ENCODE measurements at regions not wholly inside any gene's neighbourhood (a gene's known extent, or its start where the extent isn't known, plus 50 kb on each side); places are given as distances from the start of the nearest gene placed in this dataset.
"Not testable (repeated sequence)": the region's sequence is repeated elsewhere in the genome, so short reads cannot be mapped to it uniquely, and the experiment has no call there.

- Histone ChIP-seq H3K9me3 (ENCODE audit: low read depth, low read length) (no peaks in the 10 kb centered on the region), H3K27me3 (ENCODE audit: insufficient read depth, low read length) (peaks cover 3% of the 10 kb centered on the region), H3K4me1 (ENCODE audit: insufficient read depth, low read length) (no peaks in the 10 kb centered on the region), H3K4me3 (ENCODE audit: low read length) (no peak overlapping the region)
Measured at GRCh38 chr9:87197349-87198130, 250.2 kb upstream of the GAS1 start.

GRCh38 chr9:87198716-87199115 lies 251.4 kb upstream of the GAS1 start:
- no peak overlapping the region for H3K4me3 ChIP-seq (ENCODE audit: low read length)
- no peaks in the 10 kb centered on the region for H3K9me3 ChIP-seq (ENCODE audit: low read depth, low read length)
- no peaks in the 10 kb centered on the region for H3K4me1 ChIP-seq (ENCODE audit: insufficient read depth, low read length)
- peaks cover 3% of the 10 kb centered on the region for H3K27me3 ChIP-seq (ENCODE audit: insufficient read depth, low read length)

GRCh38 chr9:87199278-87199677 lies 252.0 kb upstream of the GAS1 start:
- H3K4me1 ChIP-seq (ENCODE audit: insufficient read depth, low read length) = no peaks in the 10 kb centered on the region
- H3K9me3 ChIP-seq (ENCODE audit: low read depth, low read length) = no peaks in the 10 kb centered on the region
- H3K4me3 ChIP-seq (ENCODE audit: low read length) = no peak overlapping the region
- H3K27me3 ChIP-seq (ENCODE audit: insufficient read depth, low read length) = peaks cover 3% of the 10 kb centered on the region

GRCh38 chr9:87199782-87200181 lies 252.5 kb upstream of the GAS1 start:
- H3K27me3 ChIP-seq (ENCODE audit: insufficient read depth, low read length) = peaks cover 3% of the 10 kb centered on the region
- H3K9me3 ChIP-seq (ENCODE audit: low read depth, low read length) = no peaks in the 10 kb centered on the region
- H3K4me1 ChIP-seq (ENCODE audit: insufficient read depth, low read length) = no peaks in the 10 kb centered on the region
- H3K4me3 ChIP-seq (ENCODE audit: low read length) = no peak overlapping the region

GRCh38 chr9:87201351-87201751 lies 254.0 kb upstream of the GAS1 start:
- H3K27me3 ChIP-seq (ENCODE audit: insufficient read depth, low read length) = peaks cover 2% of the 10 kb centered on the region
- H3K4me3 ChIP-seq (ENCODE audit: low read length) = no peak overlapping the region
- no peaks in the 10 kb centered on the region for H3K4me1 ChIP-seq (ENCODE audit: insufficient read depth, low read length)
- no peaks in the 10 kb centered on the region for H3K9me3 ChIP-seq (ENCODE audit: low read depth, low read length)

GRCh38 chr9:87206064-87206661 lies 258.9 kb upstream of the GAS1 start:
- H3K4me3 ChIP-seq (ENCODE audit: low read length) = no peak overlapping the region
- H3K9me3 ChIP-seq (ENCODE audit: low read depth, low read length) = no peaks in the 10 kb centered on the region
- H3K4me1 ChIP-seq (ENCODE audit: insufficient read depth, low read length) = no peaks in the 10 kb centered on the region
- H3K27me3 ChIP-seq (ENCODE audit: insufficient read depth, low read length) = no peaks in the 10 kb centered on the region

- not testable (repeated sequence) for H3K4me1 ChIP-seq (ENCODE audit: insufficient read depth, low read length); H3K9me3 ChIP-seq (ENCODE audit: low read depth, low read length); H3K27me3 ChIP-seq (ENCODE audit: insufficient read depth, low read length); H3K4me3 ChIP-seq (ENCODE audit: low read length)
Measured at GRCh38 chr9:87210658-87211057, 263.4 kb upstream of the GAS1 start.

- Histone ChIP-seq H3K4me3 (ENCODE audit: low read length) (no peak overlapping the region), H3K4me1 (ENCODE audit: insufficient read depth, low read length) (no peaks in the 10 kb centered on the region), H3K27me3 (ENCODE audit: insufficient read depth, low read length) (no peaks in the 10 kb centered on the region), H3K9me3 (ENCODE audit: low read depth, low read length) (no peaks in the 10 kb centered on the region)
Measured at GRCh38 chr9:87211669-87212068, 264.4 kb upstream of the GAS1 start.

GRCh38 chr9:87212605-87213021 lies 265.3 kb upstream of the GAS1 start:
- Histone ChIP-seq H3K27me3 (ENCODE audit: insufficient read depth, low read length) (no peaks in the 10 kb centered on the region), H3K4me1 (ENCODE audit: insufficient read depth, low read length) (no peaks in the 10 kb centered on the region), H3K4me3 (ENCODE audit: low read length) (no peak overlapping the region), H3K9me3 (ENCODE audit: low read depth, low read length) (no peaks in the 10 kb centered on the region)

GRCh38 chr9:87213948-87214347 lies 266.6 kb upstream of the GAS1 start:
- Histone ChIP-seq H3K4me1 (ENCODE audit: insufficient read depth, low read length) (no peaks in the 10 kb centered on the region), H3K4me3 (ENCODE audit: low read length) (no peak overlapping the region), H3K27me3 (ENCODE audit: insufficient read depth, low read length) (no peaks in the 10 kb centered on the region), H3K9me3 (ENCODE audit: low read depth, low read length) (no peaks in the 10 kb centered on the region)

- no peaks in the 10 kb centered on the region for H3K9me3 ChIP-seq (ENCODE audit: low read depth, low read length)
- no peak overlapping the region for H3K4me3 ChIP-seq (ENCODE audit: low read length)
- no peaks in the 10 kb centered on the region for H3K27me3 ChIP-seq (ENCODE audit: insufficient read depth, low read length)
- no peaks in the 10 kb centered on the region for H3K4me1 ChIP-seq (ENCODE audit: insufficient read depth, low read length)
Measured at GRCh38 chr9:87214991-87215390, 267.7 kb upstream of the GAS1 start.

- no peaks in the 10 kb centered on the region for H3K9me3 ChIP-seq (ENCODE audit: low read depth, low read length)
- no peak overlapping the region for H3K4me3 ChIP-seq (ENCODE audit: low read length)
- H3K27me3 ChIP-seq (ENCODE audit: insufficient read depth, low read length) = no peaks in the 10 kb centered on the region
- no peaks in the 10 kb centered on the region for H3K4me1 ChIP-seq (ENCODE audit: insufficient read depth, low read length)
Measured at GRCh38 chr9:87216036-87216435, 268.7 kb upstream of the GAS1 start.

GRCh38 chr9:87216897-87217455 lies 269.7 kb upstream of the GAS1 start:
- H3K27me3 ChIP-seq (ENCODE audit: insufficient read depth, low read length) = no peaks in the 10 kb centered on the region
- H3K9me3 ChIP-seq (ENCODE audit: low read depth, low read length) = no peaks in the 10 kb centered on the region
- no peaks in the 10 kb centered on the region for H3K4me1 ChIP-seq (ENCODE audit: insufficient read depth, low read length)
- H3K4me3 ChIP-seq (ENCODE audit: low read length) = no peak overlapping the region

GRCh38 chr9:87223392-87224246 lies 274.0 kb upstream of the DAPK1 start:
- Histone ChIP-seq H3K4me3 (ENCODE audit: low read length) (no peak overlapping the region), H3K9me3 (ENCODE audit: low read depth, low read length) (no peaks in the 10 kb centered on the region), H3K4me1 (ENCODE audit: insufficient read depth, low read length) (no peaks in the 10 kb centered on the region), H3K27me3 (ENCODE audit: insufficient read depth, low read length) (no peaks in the 10 kb centered on the region)

GRCh38 chr9:87226896-87227295 lies 270.8 kb upstream of the DAPK1 start:
- Histone ChIP-seq H3K4me3 (ENCODE audit: low read length) (no peak overlapping the region), H3K4me1 (ENCODE audit: insufficient read depth, low read length) (no peaks in the 10 kb centered on the region), H3K9me3 (ENCODE audit: low read depth, low read length) (no peaks in the 10 kb centered on the region), H3K27me3 (ENCODE audit: insufficient read depth, low read length) (no peaks in the 10 kb centered on the region)
